ENCODE measurements at regions not wholly inside any gene's neighbourhood (a gene's known extent, or its start where the extent isn't known, plus 50 kb on each side); places are given as distances from the start of the nearest gene placed in this dataset.

DNA sequence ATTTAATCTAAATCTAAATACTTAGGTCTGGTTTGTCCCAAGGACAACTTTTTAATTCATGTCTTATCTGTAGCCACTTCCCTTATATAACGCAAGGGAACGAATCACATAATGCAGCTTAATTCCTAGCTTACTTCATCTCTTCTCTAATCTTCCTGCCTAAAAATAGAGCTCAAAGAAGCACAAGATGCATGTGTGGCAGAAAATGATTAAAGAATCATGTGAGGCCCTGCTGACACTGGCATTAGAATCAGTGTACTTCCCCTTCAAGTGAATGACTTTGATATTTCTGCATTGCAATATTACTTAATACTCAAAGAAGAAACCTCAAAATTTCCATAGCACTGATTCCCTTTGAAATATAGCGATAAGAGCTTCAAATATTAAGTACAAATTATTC is 317.9 kb upstream of the FTMT start:
- TF ChIP-seq, protein P1, sequence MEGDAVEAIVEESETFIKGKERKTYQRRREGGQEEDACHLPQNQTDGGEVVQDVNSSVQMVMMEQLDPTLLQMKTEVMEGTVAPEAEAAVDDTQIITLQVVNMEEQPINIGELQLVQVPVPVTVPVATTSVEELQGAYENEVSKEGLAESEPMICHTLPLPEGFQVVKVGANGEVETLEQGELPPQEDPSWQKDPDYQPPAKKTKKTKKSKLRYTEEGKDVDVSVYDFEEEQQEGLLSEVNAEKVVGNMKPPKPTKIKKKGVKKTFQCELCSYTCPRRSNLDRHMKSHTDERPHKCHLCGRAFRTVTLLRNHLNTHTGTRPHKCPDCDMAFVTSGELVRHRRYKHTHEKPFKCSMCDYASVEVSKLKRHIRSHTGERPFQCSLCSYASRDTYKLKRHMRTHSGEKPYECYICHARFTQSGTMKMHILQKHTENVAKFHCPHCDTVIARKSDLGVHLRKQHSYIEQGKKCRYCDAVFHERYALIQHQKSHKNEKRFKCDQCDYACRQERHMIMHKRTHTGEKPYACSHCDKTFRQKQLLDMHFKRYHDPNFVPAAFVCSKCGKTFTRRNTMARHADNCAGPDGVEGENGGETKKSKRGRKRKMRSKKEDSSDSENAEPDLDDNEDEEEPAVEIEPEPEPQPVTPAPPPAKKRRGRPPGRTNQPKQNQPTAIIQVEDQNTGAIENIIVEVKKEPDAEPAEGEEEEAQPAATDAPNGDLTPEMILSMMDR (conservative IDR thresholded peaks at IDR 0.05; ENCODE audit: low read depth, low read length): no peak
- no peak for TF ChIP-seq RAD21 (IDR thresholded peaks at IDR 0.05; ENCODE audit: low read length)
- TF ChIP-seq POLR2A (IDR thresholded peaks at IDR 0.05; ENCODE audit: low read depth, low read length): no peak
- no peak for TF ChIP-seq SMC3 (IDR thresholded peaks at IDR 0.05; ENCODE audit: low read depth, low read length)
- no peak for TF ChIP-seq MXI1 (IDR thresholded peaks at IDR 0.05; ENCODE audit: borderline replicate concordance, low read depth, low read length)
- no peak for TF ChIP-seq FOS (IDR thresholded peaks at IDR 0.05; ENCODE audit: low read depth, low read length)
- no peak for TF ChIP-seq CEBPB (IDR thresholded peaks at IDR 0.05; ENCODE audit: low read depth, low read length)
- TF ChIP-seq RCOR1 (IDR thresholded peaks at IDR 0.05; ENCODE audit: insufficient replicate concordance, low read length): no peak
- TF ChIP-seq BHLHE40 (IDR thresholded peaks at IDR 0.05; ENCODE audit: low read depth, low read length): no peak

Measured in IMR-90 (cell line).